GM23338 (cell line): ENCODE measurements at regions not wholly inside any gene's neighbourhood (a gene's known extent, or its start where the extent isn't known, plus 50 kb on each side); places are given as distances from the start of the nearest gene placed in this dataset.

Source experiments
- ATAC-seq: fragments of 200-7000 bp; cut with Tn5 transposase; 3 replicates; pipeline ENCODE4 v1.9.1; 2020
- DNase-seq: peaks from one replicate; pipeline ENCODE4 v3.0.0-alpha.2; 2015; ENCODE audit warnings: low spot score
- H2AFZ ChIP-seq: fragments of 200-600 bp; sonication (generic); 2 replicates; pipeline ENCODE4 v1.8.0; 2016; ENCODE audit warnings: antibody characterized with exemption, mild to moderate bottlenecking, moderate library complexity
- H3F3A ChIP-seq: fragments of 200-600 bp; sonication (generic); replicated peaks from 2 replicates; pipeline ENCODE4 v1.8.0; 2017; ENCODE audit warnings: antibody characterized with exemption, mixed run types, low read depth
- H3K27ac ChIP-seq: fragments of 200-600 bp; sonication (generic); 2 replicates; pipeline ENCODE4 v1.6.1; 2016; ENCODE audit warnings: low read depth
- H3K27me3 ChIP-seq: fragments of 200-600 bp; sonication (generic); 2 replicates; pipeline ENCODE4 v1.8.0; 2016; ENCODE audit warnings: mild to moderate bottlenecking, mixed run types, moderate library complexity; ENCODE audit not compliant: insufficient read depth
- H3K36me3 ChIP-seq: fragments of 200-600 bp; sonication (generic); 2 replicates; pipeline ENCODE4 v1.8.0; 2016; ENCODE audit warnings: mild to moderate bottlenecking; ENCODE audit not compliant: insufficient read depth
- H3K4me1 ChIP-seq: fragments of 200-600 bp; sonication (generic); 2 replicates; pipeline ENCODE4 v1.8.0; 2016; ENCODE audit warnings: mild to moderate bottlenecking, moderate library complexity; ENCODE audit not compliant: insufficient read depth
- H3K4me2 ChIP-seq: fragments of 200-600 bp; sonication (generic); 2 replicates; pipeline ENCODE4 v1.7.1; 2017; ENCODE audit warnings: mixed run types
- H3K4me3 ChIP-seq: fragments of 200-600 bp; sonication (generic); 2 replicates; pipeline ENCODE4 v1.6.1; 2016; ENCODE audit warnings: mixed run types
- H3K79me2 ChIP-seq: fragments of 200-600 bp; sonication (generic); replicated peaks from 2 replicates; pipeline ENCODE4 v1.8.0; 2017; ENCODE audit warnings: mild to moderate bottlenecking; ENCODE audit not compliant: insufficient read depth
- H3K9me2 ChIP-seq: fragments of 200-600 bp; sonication (generic); 2 replicates; pipeline ENCODE4 v1.8.0; 2017; ENCODE audit not compliant: insufficient read depth
- H4K20me1 ChIP-seq: fragments of 200-600 bp; sonication (generic); replicated peaks from 2 replicates; pipeline ENCODE4 v1.8.0; 2017; ENCODE audit warnings: mild to moderate bottlenecking; ENCODE audit not compliant: insufficient read depth
- H3K27ac Mint-ChIP-seq: 2 replicates; pipeline ENCODE4 v1.8.0; 2020; ENCODE audit warnings: inconsistent platforms, mild to moderate bottlenecking, moderate library complexity, mixed read lengths
- H3K27me3 Mint-ChIP-seq: 3 replicates; pipeline ENCODE4 v1.8.0; 2022; ENCODE audit warnings: low read depth, mild to moderate bottlenecking, moderate library complexity, mixed read lengths, inconsistent platforms; ENCODE audit not compliant: insufficient read depth, poor library complexity
- H3K36me3 Mint-ChIP-seq: 3 replicates; pipeline ENCODE4 v1.8.0; 2021; ENCODE audit warnings: low read depth, mild to moderate bottlenecking, inconsistent platforms, moderate library complexity, mixed read lengths
- H3K4me1 Mint-ChIP-seq: 3 replicates; pipeline ENCODE4 v1.8.0; 2020; ENCODE audit warnings: mild to moderate bottlenecking, inconsistent platforms, mixed read lengths
- H3K4me3 Mint-ChIP-seq: 3 replicates; pipeline ENCODE4 v1.8.0; 2021; ENCODE audit warnings: moderate library complexity, mild to moderate bottlenecking, inconsistent platforms, mixed read lengths
- H3K9me3 Mint-ChIP-seq: 3 replicates; pipeline ENCODE4 v1.8.0; 2020; ENCODE audit warnings: moderate library complexity, mild to moderate bottlenecking, inconsistent platforms, mixed read lengths
- CREB1 ChIP-seq: fragments of 250-450 bp; sonication (Bioruptor Pico); IDR thresholded peaks from 2 replicates; pipeline ENCODE4 v1.5.0; 2020; ENCODE audit warnings: low read depth, mild to moderate bottlenecking, moderate library complexity
- EZH2 ChIP-seq: fragments of 200-600 bp; sonication (generic); IDR thresholded peaks from one replicate; pipeline ENCODE4 v1.8.0; 2017; ENCODE audit warnings: antibody characterized with exemption, mild to moderate bottlenecking, low read depth; ENCODE audit not compliant: unreplicated experiment
- EZH2phosphoT487 ChIP-seq: fragments of 200-600 bp; sonication (generic); IDR thresholded peaks from one replicate; pipeline ENCODE4 v1.8.1; 2018; ENCODE audit warnings: antibody characterized with exemption; ENCODE audit not compliant: unreplicated experiment
- JUNB ChIP-seq: IDR thresholded peaks from one replicate; pipeline ENCODE4 v1.6.1; 2016; ENCODE audit warnings: antibody characterized with exemption; ENCODE audit not compliant: unreplicated experiment
- NANOG ChIP-seq: IDR thresholded peaks from 2 replicates; pipeline ENCODE4 v1.6.1; 2016; ENCODE audit warnings: antibody characterized with exemption, borderline replicate concordance
- POLR2AphosphoS5 ChIP-seq: IDR thresholded peaks from 2 replicates; pipeline ENCODE4 v1.6.1; 2016; ENCODE audit warnings: antibody characterized with exemption, low read depth
- STAT1 ChIP-seq: IDR thresholded peaks from one replicate; pipeline ENCODE4 v1.6.1; 2016; ENCODE audit warnings: antibody characterized with exemption; ENCODE audit not compliant: unreplicated experiment
- ZNF114 ChIP-seq: fragments of 250-450 bp; sonication (Bioruptor Pico); IDR thresholded peaks from 2 replicates; pipeline ENCODE4 v1.5.0; 2020; ENCODE audit warnings: mild to moderate bottlenecking, moderate library complexity
- ZNF331 ChIP-seq: fragments of 250-450 bp; sonication (Bioruptor Pico); IDR thresholded peaks from 2 replicates; pipeline ENCODE4 v1.5.0; 2020; ENCODE audit warnings: low read depth, mild to moderate bottlenecking, moderate library complexity
- TF ChIP-seq, protein P1 (sequence below), 2 experiments: fragments of 200-600 bp in 1 of 2; sonication (generic) in 1 of 2; conservative IDR thresholded peaks; 2 replicates each; pipeline versions ENCODE4 v1.5.1 to v1.6.1; 2016 to 2017; ENCODE audit warnings: antibody characterized with exemption in 2 of 2, low read depth in 2 of 2, mild to moderate bottlenecking in 2 of 2, moderate library complexity in 1 of 2
- TF ChIP-seq, protein P2 (sequence below): fragments of 250-450 bp; sonication (Bioruptor Pico); IDR thresholded peaks from 2 replicates; pipeline ENCODE4 v1.5.0; 2020; ENCODE audit warnings: mild to moderate bottlenecking, moderate library complexity
- TF ChIP-seq, protein P3 (sequence below): IDR thresholded peaks from 2 replicates; pipeline ENCODE4 v1.6.1; 2016; ENCODE audit warnings: antibody characterized with exemption
- TF ChIP-seq, protein P4 (sequence below): IDR thresholded peaks from one replicate; pipeline ENCODE4 v1.6.1; 2018; ENCODE audit warnings: antibody characterized with exemption; ENCODE audit not compliant: unreplicated experiment

- TF ChIP-seq, protein P1, sequence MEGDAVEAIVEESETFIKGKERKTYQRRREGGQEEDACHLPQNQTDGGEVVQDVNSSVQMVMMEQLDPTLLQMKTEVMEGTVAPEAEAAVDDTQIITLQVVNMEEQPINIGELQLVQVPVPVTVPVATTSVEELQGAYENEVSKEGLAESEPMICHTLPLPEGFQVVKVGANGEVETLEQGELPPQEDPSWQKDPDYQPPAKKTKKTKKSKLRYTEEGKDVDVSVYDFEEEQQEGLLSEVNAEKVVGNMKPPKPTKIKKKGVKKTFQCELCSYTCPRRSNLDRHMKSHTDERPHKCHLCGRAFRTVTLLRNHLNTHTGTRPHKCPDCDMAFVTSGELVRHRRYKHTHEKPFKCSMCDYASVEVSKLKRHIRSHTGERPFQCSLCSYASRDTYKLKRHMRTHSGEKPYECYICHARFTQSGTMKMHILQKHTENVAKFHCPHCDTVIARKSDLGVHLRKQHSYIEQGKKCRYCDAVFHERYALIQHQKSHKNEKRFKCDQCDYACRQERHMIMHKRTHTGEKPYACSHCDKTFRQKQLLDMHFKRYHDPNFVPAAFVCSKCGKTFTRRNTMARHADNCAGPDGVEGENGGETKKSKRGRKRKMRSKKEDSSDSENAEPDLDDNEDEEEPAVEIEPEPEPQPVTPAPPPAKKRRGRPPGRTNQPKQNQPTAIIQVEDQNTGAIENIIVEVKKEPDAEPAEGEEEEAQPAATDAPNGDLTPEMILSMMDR (conservative IDR thresholded peaks at IDR 0.05; ENCODE audit: low read depth in 2 of 2), result no peak
- TF ChIP-seq JUNB, result no peak
- no peak for TF ChIP-seq ZNF114
- TF ChIP-seq, protein P2, sequence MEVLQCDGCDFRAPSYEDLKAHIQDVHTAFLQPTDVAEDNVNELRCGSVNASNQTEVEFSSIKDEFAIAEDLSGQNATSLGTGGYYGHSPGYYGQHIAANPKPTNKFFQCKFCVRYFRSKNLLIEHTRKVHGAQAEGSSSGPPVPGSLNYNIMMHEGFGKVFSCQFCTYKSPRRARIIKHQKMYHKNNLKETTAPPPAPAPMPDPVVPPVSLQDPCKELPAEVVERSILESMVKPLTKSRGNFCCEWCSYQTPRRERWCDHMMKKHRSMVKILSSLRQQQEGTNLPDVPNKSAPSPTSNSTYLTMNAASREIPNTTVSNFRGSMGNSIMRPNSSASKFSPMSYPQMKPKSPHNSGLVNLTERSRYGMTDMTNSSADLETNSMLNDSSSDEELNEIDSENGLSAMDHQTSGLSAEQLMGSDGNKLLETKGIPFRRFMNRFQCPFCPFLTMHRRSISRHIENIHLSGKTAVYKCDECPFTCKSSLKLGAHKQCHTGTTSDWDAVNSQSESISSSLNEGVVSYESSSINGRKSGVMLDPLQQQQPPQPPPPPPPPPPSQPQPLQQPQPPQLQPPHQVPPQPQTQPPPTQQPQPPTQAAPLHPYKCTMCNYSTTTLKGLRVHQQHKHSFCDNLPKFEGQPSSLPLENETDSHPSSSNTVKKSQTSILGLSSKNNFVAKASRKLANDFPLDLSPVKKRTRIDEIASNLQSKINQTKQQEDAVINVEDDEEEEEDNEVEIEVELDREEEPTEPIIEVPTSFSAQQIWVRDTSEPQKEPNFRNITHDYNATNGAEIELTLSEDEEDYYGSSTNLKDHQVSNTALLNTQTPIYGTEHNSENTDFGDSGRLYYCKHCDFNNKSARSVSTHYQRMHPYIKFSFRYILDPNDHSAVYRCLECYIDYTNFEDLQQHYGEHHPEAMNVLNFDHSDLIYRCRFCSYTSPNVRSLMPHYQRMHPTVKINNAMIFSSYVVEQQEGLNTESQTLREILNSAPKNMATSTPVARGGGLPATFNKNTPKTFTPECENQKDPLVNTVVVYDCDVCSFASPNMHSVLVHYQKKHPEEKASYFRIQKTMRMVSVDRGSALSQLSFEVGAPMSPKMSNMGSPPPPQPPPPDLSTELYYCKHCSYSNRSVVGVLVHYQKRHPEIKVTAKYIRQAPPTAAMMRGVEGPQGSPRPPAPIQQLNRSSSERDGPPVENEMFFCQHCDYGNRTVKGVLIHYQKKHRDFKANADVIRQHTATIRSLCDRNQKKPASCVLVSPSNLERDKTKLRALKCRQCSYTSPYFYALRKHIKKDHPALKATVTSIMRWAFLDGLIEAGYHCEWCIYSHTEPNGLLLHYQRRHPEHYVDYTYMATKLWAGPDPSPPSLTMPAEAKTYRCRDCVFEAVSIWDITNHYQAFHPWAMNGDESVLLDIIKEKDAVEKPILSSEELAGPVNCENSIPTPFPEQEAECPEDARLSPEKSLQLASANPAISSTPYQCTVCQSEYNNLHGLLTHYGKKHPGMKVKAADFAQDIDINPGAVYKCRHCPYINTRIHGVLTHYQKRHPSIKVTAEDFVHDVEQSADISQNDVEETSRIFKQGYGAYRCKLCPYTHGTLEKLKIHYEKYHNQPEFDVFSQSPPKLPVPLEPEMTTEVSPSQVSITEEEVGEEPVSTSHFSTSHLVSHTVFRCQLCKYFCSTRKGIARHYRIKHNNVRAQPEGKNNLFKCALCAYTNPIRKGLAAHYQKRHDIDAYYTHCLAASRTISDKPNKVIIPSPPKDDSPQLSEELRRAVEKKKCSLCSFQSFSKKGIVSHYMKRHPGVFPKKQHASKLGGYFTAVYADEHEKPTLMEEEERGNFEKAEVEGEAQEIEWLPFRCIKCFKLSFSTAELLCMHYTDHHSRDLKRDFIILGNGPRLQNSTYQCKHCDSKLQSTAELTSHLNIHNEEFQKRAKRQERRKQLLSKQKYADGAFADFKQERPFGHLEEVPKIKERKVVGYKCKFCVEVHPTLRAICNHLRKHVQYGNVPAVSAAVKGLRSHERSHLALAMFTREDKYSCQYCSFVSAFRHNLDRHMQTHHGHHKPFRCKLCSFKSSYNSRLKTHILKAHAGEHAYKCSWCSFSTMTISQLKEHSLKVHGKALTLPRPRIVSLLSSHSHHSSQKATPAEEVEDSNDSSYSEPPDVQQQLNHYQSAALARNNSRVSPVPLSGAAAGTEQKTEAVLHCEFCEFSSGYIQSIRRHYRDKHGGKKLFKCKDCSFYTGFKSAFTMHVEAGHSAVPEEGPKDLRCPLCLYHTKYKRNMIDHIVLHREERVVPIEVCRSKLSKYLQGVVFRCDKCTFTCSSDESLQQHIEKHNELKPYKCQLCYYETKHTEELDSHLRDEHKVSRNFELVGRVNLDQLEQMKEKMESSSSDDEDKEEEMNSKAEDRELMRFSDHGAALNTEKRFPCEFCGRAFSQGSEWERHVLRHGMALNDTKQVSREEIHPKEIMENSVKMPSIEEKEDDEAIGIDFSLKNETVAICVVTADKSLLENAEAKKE, result no peak
- no peak for TF ChIP-seq ZNF331
- no peak for TF ChIP-seq STAT1
Measured at GRCh38 chr13:68347220-68347619, 1117.1 kb upstream of the PCDH9 start (continued).

- H3K4me1 Mint-ChIP-seq, result no peaks in the 10 kb centered on the region
- H3K27ac Mint-ChIP-seq, result no peak overlapping the region
- Histone ChIP-seq H3K27me3 (no peaks in the 10 kb centered on the region), H4K20me1 (no peaks in the 10 kb centered on the region), H3K4me1 (no peaks in the 10 kb centered on the region), H2AFZ (no peak overlapping the region), H3K36me3 (no peaks in the 10 kb centered on the region), H3K4me3 (no peak overlapping the region), H3K79me2 (no peaks in the 10 kb centered on the region), H3F3A (no peaks in the 10 kb centered on the region), H3K9me2 (no peaks in the 10 kb centered on the region), H3K27ac (no peak overlapping the region), H3K4me2 (no peak overlapping the region)
- DNase-seq (no peak), ATAC-seq (no peak)
- H3K9me3 Mint-ChIP-seq, result peaks cover 25% of the 10 kb centered on the region
- H3K27me3 Mint-ChIP-seq, result no peaks in the 10 kb centered on the region
- H3K4me3 Mint-ChIP-seq, result no peak overlapping the region
- H3K36me3 Mint-ChIP-seq, result peaks cover 21% of the 10 kb centered on the region
- no peak for TF ChIP-seq EZH2phosphoT487
- no peak for TF ChIP-seq NANOG
- TF ChIP-seq POLR2AphosphoS5, result no peak
- TF ChIP-seq, protein P3, sequence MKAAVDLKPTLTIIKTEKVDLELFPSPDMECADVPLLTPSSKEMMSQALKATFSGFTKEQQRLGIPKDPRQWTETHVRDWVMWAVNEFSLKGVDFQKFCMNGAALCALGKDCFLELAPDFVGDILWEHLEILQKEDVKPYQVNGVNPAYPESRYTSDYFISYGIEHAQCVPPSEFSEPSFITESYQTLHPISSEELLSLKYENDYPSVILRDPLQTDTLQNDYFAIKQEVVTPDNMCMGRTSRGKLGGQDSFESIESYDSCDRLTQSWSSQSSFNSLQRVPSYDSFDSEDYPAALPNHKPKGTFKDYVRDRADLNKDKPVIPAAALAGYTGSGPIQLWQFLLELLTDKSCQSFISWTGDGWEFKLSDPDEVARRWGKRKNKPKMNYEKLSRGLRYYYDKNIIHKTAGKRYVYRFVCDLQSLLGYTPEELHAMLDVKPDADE, result no peak
- TF ChIP-seq EZH2, result no peak
- TF ChIP-seq ZNF331, result no peak
- no peak for TF ChIP-seq CREB1 (CRISPR knock-in tag)
- no peak for TF ChIP-seq JUNB
- TF ChIP-seq, protein P4, sequence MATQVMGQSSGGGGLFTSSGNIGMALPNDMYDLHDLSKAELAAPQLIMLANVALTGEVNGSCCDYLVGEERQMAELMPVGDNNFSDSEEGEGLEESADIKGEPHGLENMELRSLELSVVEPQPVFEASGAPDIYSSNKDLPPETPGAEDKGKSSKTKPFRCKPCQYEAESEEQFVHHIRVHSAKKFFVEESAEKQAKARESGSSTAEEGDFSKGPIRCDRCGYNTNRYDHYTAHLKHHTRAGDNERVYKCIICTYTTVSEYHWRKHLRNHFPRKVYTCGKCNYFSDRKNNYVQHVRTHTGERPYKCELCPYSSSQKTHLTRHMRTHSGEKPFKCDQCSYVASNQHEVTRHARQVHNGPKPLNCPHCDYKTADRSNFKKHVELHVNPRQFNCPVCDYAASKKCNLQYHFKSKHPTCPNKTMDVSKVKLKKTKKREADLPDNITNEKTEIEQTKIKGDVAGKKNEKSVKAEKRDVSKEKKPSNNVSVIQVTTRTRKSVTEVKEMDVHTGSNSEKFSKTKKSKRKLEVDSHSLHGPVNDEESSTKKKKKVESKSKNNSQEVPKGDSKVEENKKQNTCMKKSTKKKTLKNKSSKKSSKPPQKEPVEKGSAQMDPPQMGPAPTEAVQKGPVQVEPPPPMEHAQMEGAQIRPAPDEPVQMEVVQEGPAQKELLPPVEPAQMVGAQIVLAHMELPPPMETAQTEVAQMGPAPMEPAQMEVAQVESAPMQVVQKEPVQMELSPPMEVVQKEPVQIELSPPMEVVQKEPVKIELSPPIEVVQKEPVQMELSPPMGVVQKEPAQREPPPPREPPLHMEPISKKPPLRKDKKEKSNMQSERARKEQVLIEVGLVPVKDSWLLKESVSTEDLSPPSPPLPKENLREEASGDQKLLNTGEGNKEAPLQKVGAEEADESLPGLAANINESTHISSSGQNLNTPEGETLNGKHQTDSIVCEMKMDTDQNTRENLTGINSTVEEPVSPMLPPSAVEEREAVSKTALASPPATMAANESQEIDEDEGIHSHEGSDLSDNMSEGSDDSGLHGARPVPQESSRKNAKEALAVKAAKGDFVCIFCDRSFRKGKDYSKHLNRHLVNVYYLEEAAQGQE, result no peak
Measured at GRCh38 chr13:68345963-68346531, 1115.9 kb upstream of the PCDH9 start.
